GM23338 (cell line): ENCODE measurements at regions not wholly inside any gene's neighbourhood (a gene's known extent, or its start where the extent isn't known, plus 50 kb on each side); places are given as distances from the start of the nearest gene placed in this dataset.

ENCODE experiments used
- ATAC-seq: fragments of 200-7000 bp; cut with Tn5 transposase; 3 replicates; pipeline ENCODE4 v1.9.1; 2020
- DNase-seq: peaks from one replicate; pipeline ENCODE4 v3.0.0-alpha.2; 2015; ENCODE audit warnings: low spot score
- H2AFZ ChIP-seq: fragments of 200-600 bp; sonication (generic); 2 replicates; pipeline ENCODE4 v1.8.0; 2016; ENCODE audit warnings: antibody characterized with exemption, mild to moderate bottlenecking, moderate library complexity
- H3F3A ChIP-seq: fragments of 200-600 bp; sonication (generic); replicated peaks from 2 replicates; pipeline ENCODE4 v1.8.0; 2017; ENCODE audit warnings: antibody characterized with exemption, mixed run types, low read depth
- H3K27ac ChIP-seq: fragments of 200-600 bp; sonication (generic); 2 replicates; pipeline ENCODE4 v1.6.1; 2016; ENCODE audit warnings: low read depth
- H3K27me3 ChIP-seq: fragments of 200-600 bp; sonication (generic); 2 replicates; pipeline ENCODE4 v1.8.0; 2016; ENCODE audit warnings: mild to moderate bottlenecking, mixed run types, moderate library complexity; ENCODE audit not compliant: insufficient read depth
- H3K36me3 ChIP-seq: fragments of 200-600 bp; sonication (generic); 2 replicates; pipeline ENCODE4 v1.8.0; 2016; ENCODE audit warnings: mild to moderate bottlenecking; ENCODE audit not compliant: insufficient read depth
- H3K4me1 ChIP-seq: fragments of 200-600 bp; sonication (generic); 2 replicates; pipeline ENCODE4 v1.8.0; 2016; ENCODE audit warnings: mild to moderate bottlenecking, moderate library complexity; ENCODE audit not compliant: insufficient read depth
- H3K4me2 ChIP-seq: fragments of 200-600 bp; sonication (generic); 2 replicates; pipeline ENCODE4 v1.7.1; 2017; ENCODE audit warnings: mixed run types
- H3K4me3 ChIP-seq: fragments of 200-600 bp; sonication (generic); 2 replicates; pipeline ENCODE4 v1.6.1; 2016; ENCODE audit warnings: mixed run types
- H3K79me2 ChIP-seq: fragments of 200-600 bp; sonication (generic); replicated peaks from 2 replicates; pipeline ENCODE4 v1.8.0; 2017; ENCODE audit warnings: mild to moderate bottlenecking; ENCODE audit not compliant: insufficient read depth
- H3K9me2 ChIP-seq: fragments of 200-600 bp; sonication (generic); 2 replicates; pipeline ENCODE4 v1.8.0; 2017; ENCODE audit not compliant: insufficient read depth
- H4K20me1 ChIP-seq: fragments of 200-600 bp; sonication (generic); replicated peaks from 2 replicates; pipeline ENCODE4 v1.8.0; 2017; ENCODE audit warnings: mild to moderate bottlenecking; ENCODE audit not compliant: insufficient read depth
- H3K27ac Mint-ChIP-seq: 2 replicates; pipeline ENCODE4 v1.8.0; 2020; ENCODE audit warnings: inconsistent platforms, mild to moderate bottlenecking, moderate library complexity, mixed read lengths
- H3K27me3 Mint-ChIP-seq: 3 replicates; pipeline ENCODE4 v1.8.0; 2022; ENCODE audit warnings: low read depth, mild to moderate bottlenecking, moderate library complexity, mixed read lengths, inconsistent platforms; ENCODE audit not compliant: insufficient read depth, poor library complexity
- H3K36me3 Mint-ChIP-seq: 3 replicates; pipeline ENCODE4 v1.8.0; 2021; ENCODE audit warnings: low read depth, mild to moderate bottlenecking, inconsistent platforms, moderate library complexity, mixed read lengths
- H3K4me1 Mint-ChIP-seq: 3 replicates; pipeline ENCODE4 v1.8.0; 2020; ENCODE audit warnings: mild to moderate bottlenecking, inconsistent platforms, mixed read lengths
- H3K4me3 Mint-ChIP-seq: 3 replicates; pipeline ENCODE4 v1.8.0; 2021; ENCODE audit warnings: moderate library complexity, mild to moderate bottlenecking, inconsistent platforms, mixed read lengths
- H3K9me3 Mint-ChIP-seq: 3 replicates; pipeline ENCODE4 v1.8.0; 2020; ENCODE audit warnings: moderate library complexity, mild to moderate bottlenecking, inconsistent platforms, mixed read lengths
- CREB1 ChIP-seq: fragments of 250-450 bp; sonication (Bioruptor Pico); IDR thresholded peaks from 2 replicates; pipeline ENCODE4 v1.5.0; 2020; ENCODE audit warnings: low read depth, mild to moderate bottlenecking, moderate library complexity
- CTCF ChIP-seq, 2 experiments: fragments of 200-600 bp in 1 of 2; sonication (generic) in 1 of 2; conservative IDR thresholded peaks; 2 replicates each; pipeline versions ENCODE4 v1.5.1 to v1.6.1; 2016 to 2017; ENCODE audit warnings: antibody characterized with exemption in 2 of 2, low read depth in 2 of 2, mild to moderate bottlenecking in 2 of 2, moderate library complexity in 1 of 2
- ETS1 ChIP-seq: IDR thresholded peaks from 2 replicates; pipeline ENCODE4 v1.6.1; 2016; ENCODE audit warnings: antibody characterized with exemption
- EZH2 ChIP-seq: fragments of 200-600 bp; sonication (generic); IDR thresholded peaks from one replicate; pipeline ENCODE4 v1.8.0; 2017; ENCODE audit warnings: antibody characterized with exemption, mild to moderate bottlenecking, low read depth; ENCODE audit not compliant: unreplicated experiment
- EZH2phosphoT487 ChIP-seq: fragments of 200-600 bp; sonication (generic); IDR thresholded peaks from one replicate; pipeline ENCODE4 v1.8.1; 2018; ENCODE audit warnings: antibody characterized with exemption; ENCODE audit not compliant: unreplicated experiment
- JUNB ChIP-seq: IDR thresholded peaks from one replicate; pipeline ENCODE4 v1.6.1; 2016; ENCODE audit warnings: antibody characterized with exemption; ENCODE audit not compliant: unreplicated experiment
- NANOG ChIP-seq: IDR thresholded peaks from 2 replicates; pipeline ENCODE4 v1.6.1; 2016; ENCODE audit warnings: antibody characterized with exemption, borderline replicate concordance
- POLR2AphosphoS5 ChIP-seq: IDR thresholded peaks from 2 replicates; pipeline ENCODE4 v1.6.1; 2016; ENCODE audit warnings: antibody characterized with exemption, low read depth
- REST ChIP-seq: IDR thresholded peaks from one replicate; pipeline ENCODE4 v1.6.1; 2018; ENCODE audit warnings: antibody characterized with exemption; ENCODE audit not compliant: unreplicated experiment
- STAT1 ChIP-seq: IDR thresholded peaks from one replicate; pipeline ENCODE4 v1.6.1; 2016; ENCODE audit warnings: antibody characterized with exemption; ENCODE audit not compliant: unreplicated experiment
- ZNF114 ChIP-seq: fragments of 250-450 bp; sonication (Bioruptor Pico); IDR thresholded peaks from 2 replicates; pipeline ENCODE4 v1.5.0; 2020; ENCODE audit warnings: mild to moderate bottlenecking, moderate library complexity
- ZNF331 ChIP-seq: fragments of 250-450 bp; sonication (Bioruptor Pico); IDR thresholded peaks from 2 replicates; pipeline ENCODE4 v1.5.0; 2020; ENCODE audit warnings: low read depth, mild to moderate bottlenecking, moderate library complexity
- ZNF462 ChIP-seq: fragments of 250-450 bp; sonication (Bioruptor Pico); IDR thresholded peaks from 2 replicates; pipeline ENCODE4 v1.5.0; 2020; ENCODE audit warnings: mild to moderate bottlenecking, moderate library complexity

GRCh38 chr5:62112689-62113228, 193.2 kb upstream of the KIF2A start:
- Histone ChIP-seq H3F3A (no peaks in the 10 kb centered on the region), H3K4me2 (no peak overlapping the region), H3K36me3 (no peaks in the 10 kb centered on the region), H3K9me2 (no peaks in the 10 kb centered on the region), H3K27me3 (no peaks in the 10 kb centered on the region), H3K27ac (no peak overlapping the region), H3K4me1 (no peaks in the 10 kb centered on the region), H2AFZ (no peak overlapping the region), H4K20me1 (no peaks in the 10 kb centered on the region), H3K79me2 (no peaks in the 10 kb centered on the region), H3K4me3 (no peak overlapping the region)
- ATAC-seq (no peak), DNase-seq (no peak)
- H3K4me1 Mint-ChIP-seq = no peaks in the 10 kb centered on the region
- no peak overlapping the region for H3K27ac Mint-ChIP-seq
- H3K36me3 Mint-ChIP-seq = no peaks in the 10 kb centered on the region
- no peaks in the 10 kb centered on the region for H3K27me3 Mint-ChIP-seq
- H3K9me3 Mint-ChIP-seq = no peaks in the 10 kb centered on the region
- H3K4me3 Mint-ChIP-seq = no peak overlapping the region
- TF ChIP-seq ZNF462 (CRISPR knock-in tag) (no peak), CREB1 (CRISPR knock-in tag) (no peak), REST (no peak), NANOG (no peak), EZH2 (no peak), EZH2phosphoT487 (no peak), POLR2AphosphoS5 (no peak), ZNF331 (CRISPR knock-in tag) (no peak), ZNF114 (no peak), ETS1 (no peak), STAT1 (no peak), CTCF (conservative IDR thresholded peaks at IDR 0.05; ENCODE audit: low read depth in 2 of 2) (no peak), JUNB (no peak)
